ENCODE measurements at regions not wholly inside any gene's neighbourhood (a gene's known extent, or its start where the extent isn't known, plus 50 kb on each side); places are given as distances from the start of the nearest gene placed in this dataset.

DNA sequence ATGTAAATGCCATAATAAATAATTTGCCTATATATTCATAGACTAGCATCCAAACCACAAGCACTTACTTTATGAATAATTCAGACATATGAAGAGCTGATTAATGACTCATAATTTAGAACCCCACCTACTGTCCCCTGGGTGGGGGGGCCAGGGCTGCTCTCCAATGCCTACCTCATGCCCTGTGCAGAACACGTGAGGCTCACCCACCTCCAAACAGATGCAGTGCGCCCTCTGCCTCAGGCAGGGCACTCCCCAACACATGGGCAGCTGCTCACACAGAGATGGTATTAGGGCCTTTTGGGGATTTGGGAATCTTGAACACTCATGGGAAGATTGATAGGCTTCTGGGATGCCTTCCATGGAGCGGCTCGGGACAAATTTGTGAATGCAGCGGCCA, 75.1 kb upstream of the INSIG1 start:
- no peaks in the 10 kb centered on the region for H3K36me3 Mint-ChIP-seq (ENCODE audit: low read depth)
- H3K4me3 Mint-ChIP-seq, result no peak overlapping the region
- no peaks in the 10 kb centered on the region for H3K9me3 Mint-ChIP-seq
- H3K4me1 Mint-ChIP-seq (ENCODE audit: low read depth), result no peaks in the 10 kb centered on the region
- Histone ChIP-seq H3K9me3 (ENCODE audit: control insufficient read depth in 1 of 2, insufficient read depth in 1 of 2, low read length in 2 of 2) (no peaks in the 10 kb centered on the region), H3K27ac (ENCODE audit: low read depth in 1 of 2, low read length in 2 of 2) (no peak overlapping the region), H3K27me3 (ENCODE audit: control insufficient read depth in 1 of 2, insufficient read depth in 2 of 2, low read length in 2 of 2) (no peaks in the 10 kb centered on the region), H3K4me3 (ENCODE audit: low read length) (no peak overlapping the region), H3K36me3 (ENCODE audit: insufficient read depth, low read length) (no peaks in the 10 kb centered on the region), H3K4me1 (ENCODE audit: insufficient read depth, low read length) (no peaks in the 10 kb centered on the region)
- CTCF ChIA-PET, result interaction anchor here (1.1 kb wide), 1 partner anchor 122 kb away, joined by 4 read pairs; no protein-coding TSS in a partner anchor
- TF ChIP-seq, protein P1, sequence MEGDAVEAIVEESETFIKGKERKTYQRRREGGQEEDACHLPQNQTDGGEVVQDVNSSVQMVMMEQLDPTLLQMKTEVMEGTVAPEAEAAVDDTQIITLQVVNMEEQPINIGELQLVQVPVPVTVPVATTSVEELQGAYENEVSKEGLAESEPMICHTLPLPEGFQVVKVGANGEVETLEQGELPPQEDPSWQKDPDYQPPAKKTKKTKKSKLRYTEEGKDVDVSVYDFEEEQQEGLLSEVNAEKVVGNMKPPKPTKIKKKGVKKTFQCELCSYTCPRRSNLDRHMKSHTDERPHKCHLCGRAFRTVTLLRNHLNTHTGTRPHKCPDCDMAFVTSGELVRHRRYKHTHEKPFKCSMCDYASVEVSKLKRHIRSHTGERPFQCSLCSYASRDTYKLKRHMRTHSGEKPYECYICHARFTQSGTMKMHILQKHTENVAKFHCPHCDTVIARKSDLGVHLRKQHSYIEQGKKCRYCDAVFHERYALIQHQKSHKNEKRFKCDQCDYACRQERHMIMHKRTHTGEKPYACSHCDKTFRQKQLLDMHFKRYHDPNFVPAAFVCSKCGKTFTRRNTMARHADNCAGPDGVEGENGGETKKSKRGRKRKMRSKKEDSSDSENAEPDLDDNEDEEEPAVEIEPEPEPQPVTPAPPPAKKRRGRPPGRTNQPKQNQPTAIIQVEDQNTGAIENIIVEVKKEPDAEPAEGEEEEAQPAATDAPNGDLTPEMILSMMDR (IDR thresholded peaks at IDR 0.05), result no peak
- POLR2A ChIA-PET, result no interaction called here
- ATAC-seq (ENCODE audit: poor library complexity) (no peak), DNase-seq (peak in 1 of 14 experiments; percentile 16)
- intact Hi-C loops (cut with DNase I, micrococcal nuclease), result no loop called here
- H3K27ac Mint-ChIP-seq, result no peak overlapping the region
- peaks cover 6% of the 10 kb centered on the region for H3K27me3 Mint-ChIP-seq

DNA sequence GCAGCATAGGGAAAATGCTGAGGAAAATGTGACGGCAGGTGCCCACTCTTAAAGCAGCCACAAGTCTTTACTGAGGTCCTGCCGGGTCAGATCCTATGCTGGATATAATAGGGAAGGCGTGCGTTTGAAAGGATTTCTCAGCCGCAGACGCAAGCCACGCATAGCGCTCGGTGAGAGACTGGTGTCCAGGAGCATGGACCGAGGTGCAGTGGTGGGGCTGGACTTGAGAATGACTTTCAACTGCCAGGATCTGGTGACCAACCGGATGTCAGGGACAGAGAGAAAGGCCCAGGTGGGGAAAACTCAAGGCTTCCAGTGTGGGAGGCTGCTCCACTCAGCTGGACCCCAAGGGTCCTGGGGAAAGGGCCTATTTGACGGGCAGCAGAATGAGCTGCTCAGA, 74.7 kb upstream of the INSIG1 start:
- ATAC-seq (ENCODE audit: poor library complexity), result no peak
- Mint-ChIP-seq H3K4me1 (ENCODE audit: low read depth) (no peaks in the 10 kb centered on the region), H3K36me3 (ENCODE audit: low read depth) (no peaks in the 10 kb centered on the region), H3K4me3 (no peak overlapping the region), H3K27ac (no peak overlapping the region), H3K27me3 (peaks cover 4% of the 10 kb centered on the region), H3K9me3 (no peaks in the 10 kb centered on the region)
- ChIA-PET CTCF (interaction anchor here (1.1 kb wide), 1 partner anchor 122 kb away, joined by 4 read pairs; no protein-coding TSS in a partner anchor), POLR2A (no interaction called here)
- Histone ChIP-seq H3K27me3 (ENCODE audit: control insufficient read depth in 1 of 2, insufficient read depth in 2 of 2, low read length in 2 of 2) (no peaks in the 10 kb centered on the region), H3K9me3 (ENCODE audit: control insufficient read depth in 1 of 2, insufficient read depth in 1 of 2, low read length in 2 of 2) (no peaks in the 10 kb centered on the region), H3K36me3 (ENCODE audit: insufficient read depth, low read length) (no peaks in the 10 kb centered on the region), H3K27ac (ENCODE audit: low read depth in 1 of 2, low read length in 2 of 2) (no peak overlapping the region), H3K4me3 (ENCODE audit: low read length) (no peak overlapping the region), H3K4me1 (ENCODE audit: insufficient read depth, low read length) (no peaks in the 10 kb centered on the region)
- TF ChIP-seq, protein P1 (IDR thresholded peaks at IDR 0.05), result no peak
- intact Hi-C loops (cut with DNase I, micrococcal nuclease), result no loop called here
- no peak for DNase-seq

DNA sequence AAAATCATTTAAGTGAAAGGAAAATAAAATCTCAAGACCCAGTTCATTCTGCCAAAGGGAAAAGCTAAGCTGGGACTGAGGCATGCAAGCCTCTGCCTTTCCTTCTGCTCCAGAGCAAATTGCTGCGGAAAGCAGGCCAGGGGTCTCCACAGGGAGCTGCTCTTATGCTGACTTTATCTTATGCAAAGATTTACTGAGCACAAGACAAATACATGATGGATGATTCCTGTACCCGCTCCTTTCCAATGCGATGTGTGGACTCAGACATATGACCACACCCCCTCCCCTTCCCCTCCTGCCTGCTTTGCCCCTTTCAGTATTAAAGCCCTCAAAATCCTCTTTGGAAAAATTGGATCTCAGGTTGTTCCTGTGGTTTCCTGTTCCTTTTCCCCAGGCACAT, 74.2 kb upstream of the INSIG1 start:
- Histone ChIP-seq H3K4me1 (ENCODE audit: insufficient read depth, low read length) (no peaks in the 10 kb centered on the region), H3K4me3 (ENCODE audit: low read length) (no peak overlapping the region), H3K36me3 (ENCODE audit: insufficient read depth, low read length) (no peaks in the 10 kb centered on the region), H3K27me3 (ENCODE audit: control insufficient read depth in 1 of 2, insufficient read depth in 2 of 2, low read length in 2 of 2) (no peaks in the 10 kb centered on the region), H3K27ac (ENCODE audit: low read depth in 1 of 2, low read length in 2 of 2) (no peak overlapping the region), H3K9me3 (ENCODE audit: control insufficient read depth in 1 of 2, insufficient read depth in 1 of 2, low read length in 2 of 2) (no peaks in the 10 kb centered on the region)
- H3K4me3 Mint-ChIP-seq, result no peak overlapping the region
- no peaks in the 10 kb centered on the region for H3K9me3 Mint-ChIP-seq
- H3K36me3 Mint-ChIP-seq (ENCODE audit: low read depth), result no peaks in the 10 kb centered on the region
- DNase-seq (no peak), ATAC-seq (ENCODE audit: poor library complexity) (no peak)
- TF ChIP-seq, protein P1 (IDR thresholded peaks at IDR 0.05), result no peak
- CTCF ChIA-PET, result no interaction called here
- intact Hi-C loops (cut with DNase I, micrococcal nuclease), result no loop called here
- no peak overlapping the region for H3K27ac Mint-ChIP-seq
- POLR2A ChIA-PET, result no interaction called here
- H3K27me3 Mint-ChIP-seq, result peaks cover 4% of the 10 kb centered on the region
- H3K4me1 Mint-ChIP-seq (ENCODE audit: low read depth), result no peaks in the 10 kb centered on the region
